KMS-11 (cell line): ENCODE measurements at regions not wholly inside any gene's neighbourhood (a gene's known extent, or its start where the extent isn't known, plus 50 kb on each side); places are given as distances from the start of the nearest gene placed in this dataset.
A peak's percentile ranks its signal among the peaks of the same experiment; 100 is the strongest.

ENCODE experiments used
- H2AFZ ChIP-seq: fragments of 200-600 bp; sonication (generic); 2 replicates; pipeline ENCODE4 v1.6.1; 2016; ENCODE audit warnings: antibody characterized with exemption, mixed run types, low read depth
- H3K27ac ChIP-seq: fragments of 200-600 bp; sonication (generic); 2 replicates; pipeline ENCODE4 v1.6.1; 2016; ENCODE audit warnings: mild to moderate bottlenecking, mixed run types
- H3K27me3 ChIP-seq: fragments of 200-600 bp; sonication (generic); 2 replicates; pipeline ENCODE4 v1.6.1; 2017; ENCODE audit warnings: mild to moderate bottlenecking, low read depth, mixed run types, moderate library complexity; ENCODE audit not compliant: insufficient read depth
- H3K36me3 ChIP-seq: fragments of 200-600 bp; sonication (generic); 2 replicates; pipeline ENCODE4 v1.6.1; 2017; ENCODE audit warnings: mild to moderate bottlenecking, mixed run types; ENCODE audit not compliant: insufficient read depth
- H3K4me1 ChIP-seq: fragments of 200-600 bp; sonication (generic); 2 replicates; pipeline ENCODE4 v1.6.1; 2016; ENCODE audit warnings: mild to moderate bottlenecking, low read depth, mixed run types; ENCODE audit not compliant: poor library complexity, severe bottlenecking
- H3K4me2 ChIP-seq: fragments of 200-600 bp; sonication (generic); 2 replicates; pipeline ENCODE4 v1.7.0; 2016; ENCODE audit warnings: mild to moderate bottlenecking, mixed run types
- H3K4me3 ChIP-seq: fragments of 200-600 bp; sonication (generic); IDR thresholded peaks from 2 replicates; pipeline ENCODE4 v1.6.1; 2017; ENCODE audit warnings: low read depth, low read length, mixed read lengths; ENCODE audit not compliant: insufficient read depth
- H3K79me2 ChIP-seq: fragments of 200-600 bp; sonication (generic); 2 replicates; pipeline ENCODE4 v1.6.1; 2016; ENCODE audit warnings: low read depth, mixed run types; ENCODE audit not compliant: insufficient read depth
- H3K9ac ChIP-seq: fragments of 200-600 bp; sonication (generic); 2 replicates; pipeline ENCODE4 v1.6.1; 2016; ENCODE audit warnings: mild to moderate bottlenecking, mixed run types
- H4K20me1 ChIP-seq: fragments of 200-600 bp; sonication (generic); 2 replicates; pipeline ENCODE4 v1.6.1; 2016; ENCODE audit warnings: mild to moderate bottlenecking, mixed run types; ENCODE audit not compliant: insufficient read depth
- TF ChIP-seq, protein P1 (sequence below): fragments of 200-600 bp; sonication (generic); conservative IDR thresholded peaks from 2 replicates; pipeline ENCODE4 v1.6.1; 2017; ENCODE audit warnings: low read depth, mild to moderate bottlenecking, antibody characterized with exemption, low read length, moderate library complexity, mixed read lengths

DNA sequence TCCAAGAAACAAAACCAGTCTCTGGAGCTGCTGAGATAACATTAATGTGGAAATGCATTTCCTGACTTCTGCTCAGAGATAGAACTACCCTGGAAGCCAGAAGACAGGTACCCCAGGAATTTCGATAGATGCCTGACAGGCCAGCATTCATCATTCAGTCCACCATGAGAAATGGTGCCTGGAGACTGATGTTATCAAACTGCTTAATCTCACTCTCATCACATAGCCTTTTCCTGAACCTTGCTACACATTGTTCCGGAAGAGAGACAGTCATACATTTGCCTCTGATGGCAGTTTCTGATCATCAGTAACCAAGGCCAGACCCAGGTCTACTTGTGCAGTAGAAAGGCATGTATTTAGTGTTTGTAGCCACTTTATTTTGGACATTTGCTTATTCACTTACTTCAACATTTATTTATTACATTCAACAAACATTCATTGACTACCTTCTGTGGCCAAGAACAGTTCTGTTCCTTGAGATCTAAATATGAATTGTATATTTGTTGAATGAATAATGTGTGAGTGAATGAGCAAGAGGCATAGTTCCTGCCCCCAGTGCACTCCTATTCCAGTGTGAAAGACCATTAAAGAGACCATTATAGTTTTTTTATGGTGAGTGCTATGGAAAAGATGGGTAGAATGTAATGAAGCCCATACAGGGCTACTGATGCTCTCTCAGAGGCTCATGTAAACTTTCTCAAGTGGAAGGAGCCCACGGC lies 485.7 kb downstream of the NUF2 start:
- Histone ChIP-seq H3K4me3 (no peak overlapping the region), H3K27me3 (no peaks in the 10 kb centered on the region), H2AFZ (no peak overlapping the region), H3K4me2 (no peak overlapping the region), H3K27ac (no peak overlapping the region), H4K20me1 (no peaks in the 10 kb centered on the region), H3K36me3 (no peaks in the 10 kb centered on the region), H3K4me1 (no peaks in the 10 kb centered on the region), H3K79me2 (no peaks in the 10 kb centered on the region), H3K9ac (no peak overlapping the region)
- TF ChIP-seq, protein P1, sequence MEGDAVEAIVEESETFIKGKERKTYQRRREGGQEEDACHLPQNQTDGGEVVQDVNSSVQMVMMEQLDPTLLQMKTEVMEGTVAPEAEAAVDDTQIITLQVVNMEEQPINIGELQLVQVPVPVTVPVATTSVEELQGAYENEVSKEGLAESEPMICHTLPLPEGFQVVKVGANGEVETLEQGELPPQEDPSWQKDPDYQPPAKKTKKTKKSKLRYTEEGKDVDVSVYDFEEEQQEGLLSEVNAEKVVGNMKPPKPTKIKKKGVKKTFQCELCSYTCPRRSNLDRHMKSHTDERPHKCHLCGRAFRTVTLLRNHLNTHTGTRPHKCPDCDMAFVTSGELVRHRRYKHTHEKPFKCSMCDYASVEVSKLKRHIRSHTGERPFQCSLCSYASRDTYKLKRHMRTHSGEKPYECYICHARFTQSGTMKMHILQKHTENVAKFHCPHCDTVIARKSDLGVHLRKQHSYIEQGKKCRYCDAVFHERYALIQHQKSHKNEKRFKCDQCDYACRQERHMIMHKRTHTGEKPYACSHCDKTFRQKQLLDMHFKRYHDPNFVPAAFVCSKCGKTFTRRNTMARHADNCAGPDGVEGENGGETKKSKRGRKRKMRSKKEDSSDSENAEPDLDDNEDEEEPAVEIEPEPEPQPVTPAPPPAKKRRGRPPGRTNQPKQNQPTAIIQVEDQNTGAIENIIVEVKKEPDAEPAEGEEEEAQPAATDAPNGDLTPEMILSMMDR, result no peak

DNA sequence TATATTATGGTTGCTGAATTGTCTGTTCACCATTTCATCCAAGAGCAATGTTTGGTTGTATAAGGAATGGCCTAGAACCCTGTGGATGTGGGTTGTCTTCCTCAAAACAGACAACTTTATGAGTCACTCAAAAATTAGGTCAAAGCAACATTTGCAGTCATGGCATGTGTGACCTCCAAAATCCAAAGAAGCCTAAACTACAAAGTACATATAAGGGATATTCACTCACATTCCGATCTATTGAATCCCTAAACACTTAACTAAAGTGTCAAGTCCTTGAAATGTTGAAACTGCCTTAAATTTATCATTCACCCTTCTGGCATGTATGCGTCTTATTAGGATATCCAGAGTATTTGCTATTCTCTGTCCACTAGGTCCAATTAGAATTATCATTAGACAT lies 491.5 kb downstream of the NUF2 start:
- TF ChIP-seq, protein P1, result no peak
- H3K4me2 ChIP-seq, result no peak overlapping the region
- no peaks in the 10 kb centered on the region for H3K4me1 ChIP-seq

DNA sequence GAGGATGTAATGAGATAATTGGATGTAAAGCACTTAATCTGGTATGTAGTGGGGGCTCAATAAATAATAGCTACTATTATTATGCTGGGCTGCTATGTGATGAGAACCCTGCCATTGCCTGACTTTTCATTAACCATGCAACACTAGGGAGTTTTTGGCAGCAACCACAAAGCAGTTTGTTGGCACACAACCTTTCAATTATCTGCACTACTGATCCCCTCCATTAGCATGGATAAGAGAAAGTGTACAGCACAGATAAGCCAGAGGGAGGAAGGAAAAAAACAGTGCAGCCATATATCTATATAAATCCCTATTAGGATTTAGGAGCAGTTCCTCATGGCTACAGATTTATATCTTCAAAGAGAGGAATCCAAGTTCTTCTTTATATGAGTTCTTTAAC lies 498.5 kb downstream of the NUF2 start:
- Histone ChIP-seq H3K27ac (no peak overlapping the region), H3K79me2 (no peaks in the 10 kb centered on the region), H3K9ac (no peak overlapping the region), H2AFZ (0 out of 2 replicates have a peak overlapping the region, but pooled peaks have one; percentile 15), H3K36me3 (no peaks in the 10 kb centered on the region), H3K27me3 (no peaks in the 10 kb centered on the region), H3K4me1 (peaks cover 48% of the 10 kb centered on the region), H3K4me3 (no peak overlapping the region), H3K4me2 (peak overlapping the region; percentile 10; the same call in 1 of the 2 replicates), H4K20me1 (no peaks in the 10 kb centered on the region)
- TF ChIP-seq, protein P1, result no peak

More for the DNA sequence above, 491.5 kb downstream of the NUF2 start:
- H3K36me3 ChIP-seq, result no peaks in the 10 kb centered on the region
- no peaks in the 10 kb centered on the region for H3K27me3 ChIP-seq
- no peaks in the 10 kb centered on the region for H3K79me2 ChIP-seq
- H3K9ac ChIP-seq, result no peak overlapping the region
- no peak overlapping the region for H3K27ac ChIP-seq
- H4K20me1 ChIP-seq, result no peaks in the 10 kb centered on the region
- no peak overlapping the region for H3K4me3 ChIP-seq
- H2AFZ ChIP-seq, result no peak overlapping the region

DNA sequence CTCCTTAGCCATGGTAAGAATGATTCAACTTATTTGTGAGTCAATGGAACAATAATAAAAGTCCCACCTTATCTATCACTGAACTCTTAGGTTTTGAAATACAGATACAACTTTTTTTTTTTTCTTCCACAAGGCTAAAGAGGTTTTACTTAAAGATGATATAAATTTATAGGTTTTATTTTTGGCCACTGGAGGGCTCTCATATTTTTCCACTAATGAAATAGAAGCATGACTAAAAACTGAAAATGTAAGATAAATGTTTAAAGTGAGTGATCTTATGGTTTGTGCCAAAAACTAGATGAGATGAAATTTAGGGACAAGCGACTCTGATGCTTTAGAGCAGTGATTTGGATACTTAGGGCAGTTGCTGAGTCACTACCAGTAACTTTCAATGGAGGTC lies 499.0 kb downstream of the NUF2 start:
- Histone ChIP-seq H3K79me2 (no peaks in the 10 kb centered on the region), H3K27ac (no peak overlapping the region), H3K4me3 (no peak overlapping the region), H3K36me3 (no peaks in the 10 kb centered on the region), H3K27me3 (no peaks in the 10 kb centered on the region), H3K4me2 (peak overlapping the region; percentile 10; the same call in 1 of the 2 replicates), H4K20me1 (no peaks in the 10 kb centered on the region), H3K9ac (no peak overlapping the region), H2AFZ (peak overlapping the region; percentile 15; the same call in 1 of the 2 replicates), H3K4me1 (peaks cover 53% of the 10 kb centered on the region)
- TF ChIP-seq, protein P1, result peak; percentile 75
